ENCODE measurements at regions not wholly inside any gene's neighbourhood (a gene's known extent, or its start where the extent isn't known, plus 50 kb on each side); places are given as distances from the start of the nearest gene placed in this dataset.

DNA sequence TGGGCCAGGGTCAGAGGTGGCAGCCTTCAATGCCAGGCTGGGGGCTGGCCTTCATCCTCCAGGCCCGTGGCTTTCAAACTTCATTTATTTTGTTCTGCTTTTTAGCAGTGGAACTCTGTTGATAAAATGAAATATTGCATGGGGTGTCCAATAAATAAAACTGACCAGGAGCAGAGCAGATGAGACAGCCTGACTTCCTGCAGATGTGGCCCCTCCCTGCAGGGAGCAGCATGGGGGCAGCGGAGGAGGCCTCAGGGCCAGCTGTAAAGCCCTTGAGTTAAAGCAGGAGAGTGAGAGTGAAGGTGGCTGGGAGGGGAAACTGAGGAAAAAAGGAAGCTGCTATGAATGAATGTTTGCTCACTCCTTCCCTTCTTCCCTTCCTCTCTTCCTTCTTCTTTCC lies 120.3 kb downstream of the RPAP3 start:
- H3K27me3 ChIP-seq = no peaks in the 10 kb centered on the region
- DNase-seq (ENCODE audit: low spot score in 2 of 2) = no peak
- H3K9me3 ChIP-seq = no peaks in the 10 kb centered on the region
- no peaks in the 10 kb centered on the region for H3K36me3 ChIP-seq
- intact Hi-C loops (cut with DNase I) = no loop called here
- no peak overlapping the region for H3K4me3 ChIP-seq
- TF ChIP-seq CTCF (IDR thresholded peaks at IDR 0.05) = no peak
- no peak overlapping the region for H3K27ac ChIP-seq
- no peaks in the 10 kb centered on the region for H3K4me1 ChIP-seq

DNA sequence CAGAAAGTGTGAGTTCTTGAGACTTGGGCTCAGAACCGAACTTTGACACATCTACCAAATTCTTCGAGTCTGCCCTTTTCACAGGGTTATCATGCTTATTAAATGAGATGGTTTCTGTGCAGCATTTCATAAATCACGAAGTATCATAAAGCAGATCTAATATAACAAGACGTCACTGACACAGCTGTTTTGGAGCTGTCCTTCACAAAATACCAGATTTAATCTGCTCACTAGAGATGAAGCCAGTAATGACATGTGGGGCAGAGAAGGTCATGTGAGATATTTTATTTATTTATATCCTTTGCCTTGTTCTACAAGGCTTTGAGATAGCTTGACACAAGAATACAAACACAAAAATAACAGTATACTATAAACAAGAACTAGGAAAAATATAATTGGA lies 127.0 kb downstream of the RPAP3 start:
- Histone ChIP-seq H3K27ac (no peak overlapping the region), H3K4me3 (no peak overlapping the region), H3K27me3 (no peaks in the 10 kb centered on the region), H3K36me3 (no peaks in the 10 kb centered on the region), H3K9me3 (no peaks in the 10 kb centered on the region), H3K4me1 (no peaks in the 10 kb centered on the region)
- intact Hi-C loops (cut with DNase I) = no loop called here
- DNase-seq (ENCODE audit: low spot score in 2 of 2) = no peak
- no peak for TF ChIP-seq CTCF (IDR thresholded peaks at IDR 0.05)

DNA sequence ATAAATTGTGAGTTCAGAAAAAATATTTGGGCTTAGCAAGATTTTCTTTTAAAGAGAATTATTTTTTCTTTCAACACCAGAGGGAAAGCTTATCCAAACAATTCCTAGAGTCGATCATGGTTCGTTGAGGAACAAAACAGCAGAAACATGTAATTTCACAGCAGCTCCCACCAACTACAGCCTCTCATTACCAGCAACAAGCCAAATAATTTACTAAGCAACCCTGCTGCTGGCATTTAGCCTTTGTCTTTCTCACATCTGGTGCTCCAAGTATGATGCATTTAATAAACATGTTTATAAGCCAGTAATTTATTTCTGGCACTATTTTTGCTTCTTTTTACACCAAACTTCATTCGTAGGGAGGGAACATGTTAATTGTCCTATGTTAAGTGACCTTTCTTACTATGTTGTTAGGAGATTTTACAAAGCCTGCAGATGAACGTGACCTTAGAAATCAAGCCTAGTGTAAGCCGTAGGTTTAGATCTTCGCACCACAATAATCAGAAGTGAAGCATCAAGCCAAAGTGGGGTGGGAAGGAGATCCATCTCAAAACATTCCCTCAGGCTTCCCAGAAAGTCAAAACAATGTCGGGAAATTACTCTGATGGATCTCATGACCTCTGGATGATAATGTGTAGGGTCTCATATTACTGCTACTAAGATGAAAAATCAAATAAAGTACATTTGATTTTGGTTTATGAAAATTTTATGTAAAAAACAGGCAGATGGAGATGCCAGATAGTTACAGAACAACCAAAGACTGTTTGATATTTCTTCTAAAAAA lies 128.4 kb downstream of the RPAP3 start:
- no peak overlapping the region for H3K4me3 ChIP-seq
- DNase-seq (ENCODE audit: low spot score in 2 of 2) = no peak
- H3K4me1 ChIP-seq = no peaks in the 10 kb centered on the region
- intact Hi-C loops (cut with DNase I) = no loop called here
- H3K9me3 ChIP-seq = no peaks in the 10 kb centered on the region
- no peak overlapping the region for H3K27ac ChIP-seq
- TF ChIP-seq CTCF (IDR thresholded peaks at IDR 0.05) = no peak
- H3K27me3 ChIP-seq = no peaks in the 10 kb centered on the region
- H3K36me3 ChIP-seq = no peaks in the 10 kb centered on the region

GRCh38 chr12:47576289-47576945 lies 129.4 kb downstream of the RPAP3 start:
- Histone ChIP-seq H3K27ac (no peak overlapping the region), H3K4me1 (no peaks in the 10 kb centered on the region), H3K27me3 (no peaks in the 10 kb centered on the region), H3K4me3 (no peak overlapping the region), H3K36me3 (no peaks in the 10 kb centered on the region), H3K9me3 (no peaks in the 10 kb centered on the region)
- no peak for TF ChIP-seq CTCF (IDR thresholded peaks at IDR 0.05)
- intact Hi-C loops (cut with DNase I) = no loop called here
- no peak for DNase-seq (ENCODE audit: low spot score in 2 of 2)

DNA sequence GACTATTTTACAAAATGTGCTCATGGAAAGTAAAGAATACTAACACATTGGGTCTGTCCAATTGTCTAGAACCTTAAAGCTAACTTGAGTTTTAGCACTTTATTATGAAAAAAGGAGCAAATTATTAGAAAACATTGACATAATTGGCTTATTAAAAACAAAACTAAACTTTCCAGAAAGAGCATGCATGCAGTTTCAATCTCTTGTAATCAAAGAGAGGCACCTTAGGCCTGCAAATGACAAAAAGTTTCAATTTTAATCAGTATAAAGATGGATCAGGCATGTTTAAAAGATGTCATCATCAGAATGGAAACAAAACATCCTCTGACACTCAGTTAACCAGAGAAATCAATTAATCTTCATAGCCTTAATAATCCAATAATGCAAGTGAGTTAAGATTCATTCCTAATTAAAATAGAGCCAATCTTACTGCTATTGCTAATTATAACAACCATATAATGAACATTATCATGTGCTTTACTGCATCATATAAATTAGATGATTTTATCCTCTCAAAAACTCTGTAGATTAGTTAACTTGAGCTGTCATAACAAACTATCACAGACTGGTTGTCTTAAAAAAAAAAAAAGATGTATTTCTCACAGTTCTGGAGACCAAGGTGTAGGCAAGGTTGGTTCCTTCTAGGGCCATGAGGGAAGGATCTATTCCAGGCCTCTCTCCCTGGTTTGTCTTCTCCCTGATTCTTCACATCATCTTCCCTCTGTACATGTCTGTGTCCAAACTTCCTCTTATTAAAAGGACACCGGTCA lies 131.4 kb downstream of the RPAP3 start:
- H3K9me3 ChIP-seq = no peaks in the 10 kb centered on the region
- H3K36me3 ChIP-seq = no peaks in the 10 kb centered on the region
- no peak overlapping the region for H3K4me3 ChIP-seq
- H3K27ac ChIP-seq = no peak overlapping the region
- no peak for TF ChIP-seq CTCF (IDR thresholded peaks at IDR 0.05)
- intact Hi-C loops (cut with DNase I) = no loop called here
- H3K4me1 ChIP-seq = no peaks in the 10 kb centered on the region
- DNase-seq (ENCODE audit: low spot score in 2 of 2) = no peak
- no peaks in the 10 kb centered on the region for H3K27me3 ChIP-seq

Measured in ascending aorta (tissue), 2 donors.